AG09319 (cell line): ENCODE measurements at regions not wholly inside any gene's neighbourhood (a gene's known extent, or its start where the extent isn't known, plus 50 kb on each side); places are given as distances from the start of the nearest gene placed in this dataset.
"Not testable (repeated sequence)": the region's sequence is repeated elsewhere in the genome, so short reads cannot be mapped to it uniquely, and the experiment has no call there.

Experiments
- DNase-seq: peaks from one replicate; pipeline ENCODE4 v3.0.0-alpha.2; 2010; ENCODE audit warnings: low read depth; ENCODE audit errors: extremely low read depth
- CTCF ChIP-seq: IDR thresholded peaks from 2 replicates; pipeline ENCODE4 v1.5.1; 2011; ENCODE audit warnings: low read depth, mild to moderate bottlenecking, inconsistent platforms, low read length, moderate library complexity

- DNase-seq = no peak
- no peak for TF ChIP-seq CTCF
Observed at GRCh38 chr18:42517896-42518295, 562.9 kb downstream of the PIK3C3 start.

GRCh38 chr18:42518331-42518730 is 563.3 kb downstream of the PIK3C3 start:
- DNase-seq = not testable (repeated sequence)

GRCh38 chr18:42520138-42520537 is 565.1 kb downstream of the PIK3C3 start:
- DNase-seq = no peak
- no peak for TF ChIP-seq CTCF

GRCh38 chr18:42525905-42526304 is 570.9 kb downstream of the PIK3C3 start:
- TF ChIP-seq CTCF = no peak
- DNase-seq = no peak

- DNase-seq = no peak
- no peak for TF ChIP-seq CTCF
Observed at GRCh38 chr18:42527766-42528165, 572.7 kb downstream of the PIK3C3 start.

- DNase-seq = no peak
- no peak for TF ChIP-seq CTCF
Observed at GRCh38 chr18:42530276-42530675, 575.2 kb downstream of the PIK3C3 start.

GRCh38 chr18:42532119-42532518 is 577.1 kb downstream of the PIK3C3 start:
- TF ChIP-seq CTCF = no peak
- no peak for DNase-seq

GRCh38 chr18:42533009-42533575 is 578.1 kb downstream of the PIK3C3 start:
- no peak for TF ChIP-seq CTCF
- no peak for DNase-seq
